ENCODE measurements at regions not wholly inside any gene's neighbourhood (a gene's known extent, or its start where the extent isn't known, plus 50 kb on each side); places are given as distances from the start of the nearest gene placed in this dataset.

DNA sequence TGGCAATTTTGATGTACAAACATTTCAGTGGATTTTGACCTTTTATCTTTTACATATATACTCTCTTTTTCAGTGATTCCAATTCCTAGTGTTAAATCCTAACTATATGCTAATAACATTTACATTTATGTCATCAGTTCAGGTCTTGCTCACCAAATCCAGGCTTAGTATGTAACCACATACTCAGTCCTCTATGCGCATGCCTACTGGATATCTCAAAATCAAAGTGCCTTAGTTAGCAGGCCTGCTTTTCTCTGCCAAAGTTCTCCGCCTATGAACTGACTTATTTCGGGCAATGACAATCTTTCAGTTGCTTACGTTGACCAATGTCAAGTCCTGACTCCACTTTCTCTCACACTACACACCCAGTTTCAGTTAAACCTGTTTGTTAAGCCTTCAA, 478.5 kb upstream of the SLITRK1 start:
- intact Hi-C loops (cut with micrococcal nuclease; ENCODE audit: unreplicated experiment) = no loop called here
- POLR2A ChIA-PET = no interaction called here
- CTCF ChIA-PET = no interaction called here
- Histone ChIP-seq H3K36me3 (ENCODE audit: control insufficient read depth, insufficient read depth, low read length) (no peaks in the 10 kb centered on the region), H3K9me3 (no peaks in the 10 kb centered on the region), H3K4me3 (ENCODE audit: low read depth, low read length) (no peak overlapping the region), H3K4me1 (no peaks in the 10 kb centered on the region), H3K27me3 (replicated peaks; ENCODE audit: control insufficient read depth, insufficient read depth, low read length) (no peaks in the 10 kb centered on the region)
- no TSS peak for BruUV-seq (replicated peaks)
- H3K27me3 Mint-ChIP-seq (ENCODE audit: insufficient read depth, unreplicated experiment) = no peaks in the 10 kb centered on the region
- DNase-seq = no peak
- no peak overlapping the region for H3K4me3 Mint-ChIP-seq (ENCODE audit: unreplicated experiment)
- H3K4me1 Mint-ChIP-seq (ENCODE audit: low read depth, unreplicated experiment) = no peaks in the 10 kb centered on the region
- no peaks in the 10 kb centered on the region for H3K9me3 Mint-ChIP-seq (ENCODE audit: unreplicated experiment)
- H3K36me3 Mint-ChIP-seq (ENCODE audit: insufficient read depth, unreplicated experiment) = no peaks in the 10 kb centered on the region
- TF ChIP-seq, protein P1, sequence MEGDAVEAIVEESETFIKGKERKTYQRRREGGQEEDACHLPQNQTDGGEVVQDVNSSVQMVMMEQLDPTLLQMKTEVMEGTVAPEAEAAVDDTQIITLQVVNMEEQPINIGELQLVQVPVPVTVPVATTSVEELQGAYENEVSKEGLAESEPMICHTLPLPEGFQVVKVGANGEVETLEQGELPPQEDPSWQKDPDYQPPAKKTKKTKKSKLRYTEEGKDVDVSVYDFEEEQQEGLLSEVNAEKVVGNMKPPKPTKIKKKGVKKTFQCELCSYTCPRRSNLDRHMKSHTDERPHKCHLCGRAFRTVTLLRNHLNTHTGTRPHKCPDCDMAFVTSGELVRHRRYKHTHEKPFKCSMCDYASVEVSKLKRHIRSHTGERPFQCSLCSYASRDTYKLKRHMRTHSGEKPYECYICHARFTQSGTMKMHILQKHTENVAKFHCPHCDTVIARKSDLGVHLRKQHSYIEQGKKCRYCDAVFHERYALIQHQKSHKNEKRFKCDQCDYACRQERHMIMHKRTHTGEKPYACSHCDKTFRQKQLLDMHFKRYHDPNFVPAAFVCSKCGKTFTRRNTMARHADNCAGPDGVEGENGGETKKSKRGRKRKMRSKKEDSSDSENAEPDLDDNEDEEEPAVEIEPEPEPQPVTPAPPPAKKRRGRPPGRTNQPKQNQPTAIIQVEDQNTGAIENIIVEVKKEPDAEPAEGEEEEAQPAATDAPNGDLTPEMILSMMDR (IDR thresholded peaks at IDR 0.05; ENCODE audit: insufficient read depth in 1 of 2, low read depth in 1 of 2, low read length in 1 of 2, severe bottlenecking in 1 of 2, unreplicated experiment in 1 of 2) = no peak
- no peak overlapping the region for H3K27ac Mint-ChIP-seq (ENCODE audit: unreplicated experiment)

DNA sequence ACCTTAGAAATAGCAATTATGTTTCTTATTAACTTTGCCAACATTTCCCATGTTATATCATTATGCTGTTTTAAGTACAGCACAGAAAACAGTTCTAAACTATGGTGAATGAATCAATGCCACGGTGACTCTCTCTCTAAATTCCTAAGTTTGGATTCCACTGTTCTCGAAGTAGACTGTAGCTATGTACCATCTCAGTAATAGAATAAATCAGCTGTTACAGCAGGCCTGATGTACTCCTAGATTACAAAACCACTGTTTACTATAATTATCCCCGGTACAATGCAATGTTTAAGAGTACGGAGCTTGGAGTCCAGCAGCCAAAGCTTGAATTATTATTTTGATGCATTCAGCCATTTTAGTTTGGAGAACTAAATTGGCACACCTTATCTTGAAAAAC, 476.3 kb upstream of the SLITRK1 start:
- Mint-ChIP-seq H3K36me3 (ENCODE audit: insufficient read depth, unreplicated experiment) (no peaks in the 10 kb centered on the region), H3K27me3 (ENCODE audit: insufficient read depth, unreplicated experiment) (no peaks in the 10 kb centered on the region), H3K27ac (ENCODE audit: unreplicated experiment) (no peak overlapping the region), H3K4me1 (ENCODE audit: low read depth, unreplicated experiment) (no peaks in the 10 kb centered on the region), H3K9me3 (ENCODE audit: unreplicated experiment) (no peaks in the 10 kb centered on the region), H3K4me3 (ENCODE audit: unreplicated experiment) (no peak overlapping the region)
- no peaks in the 10 kb centered on the region for H3K27me3 ChIP-seq (replicated peaks; ENCODE audit: control insufficient read depth, insufficient read depth, low read length)
- no peaks in the 10 kb centered on the region for H3K36me3 ChIP-seq (ENCODE audit: control insufficient read depth, insufficient read depth, low read length)
- H3K4me1 ChIP-seq = no peaks in the 10 kb centered on the region
- no TSS peak for BruUV-seq (replicated peaks)
- DNase-seq = no peak
- ChIA-PET CTCF (no interaction called here), POLR2A (no interaction called here)
- intact Hi-C loops (cut with micrococcal nuclease; ENCODE audit: unreplicated experiment) = no loop called here
- no peak overlapping the region for H3K4me3 ChIP-seq (ENCODE audit: low read depth, low read length)
- no peaks in the 10 kb centered on the region for H3K9me3 ChIP-seq
- TF ChIP-seq, protein P1 (IDR thresholded peaks at IDR 0.05; ENCODE audit: insufficient read depth in 1 of 2, low read depth in 1 of 2, low read length in 1 of 2, severe bottlenecking in 1 of 2, unreplicated experiment in 1 of 2) = no peak

DNA sequence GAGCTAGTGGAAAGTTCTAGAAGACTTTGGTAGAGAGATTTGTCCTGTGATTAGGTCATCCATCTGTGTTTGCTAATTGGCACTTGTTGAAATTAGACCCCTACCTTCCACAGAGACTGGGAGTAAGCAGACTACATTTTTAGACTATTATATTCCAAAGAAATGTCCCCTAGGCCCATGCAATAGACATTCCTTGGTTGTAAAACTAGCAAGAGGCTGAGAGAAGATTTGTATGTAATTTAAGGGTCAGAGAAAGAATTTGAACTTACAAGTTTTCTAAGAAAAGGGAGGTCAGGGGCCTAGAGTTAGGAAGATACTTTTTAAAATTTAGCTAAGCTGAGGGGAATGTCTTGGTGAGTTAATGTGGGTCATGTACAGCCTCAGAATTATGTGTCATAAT, 470.7 kb upstream of the SLITRK1 start:
- H3K4me3 ChIP-seq (ENCODE audit: low read depth, low read length) = no peak overlapping the region
- Mint-ChIP-seq H3K27me3 (ENCODE audit: insufficient read depth, unreplicated experiment) (no peaks in the 10 kb centered on the region), H3K27ac (ENCODE audit: unreplicated experiment) (no peak overlapping the region), H3K4me3 (ENCODE audit: unreplicated experiment) (no peak overlapping the region), H3K36me3 (ENCODE audit: insufficient read depth, unreplicated experiment) (peaks cover 6% of the 10 kb centered on the region), H3K4me1 (ENCODE audit: low read depth, unreplicated experiment) (no peaks in the 10 kb centered on the region), H3K9me3 (ENCODE audit: unreplicated experiment) (no peaks in the 10 kb centered on the region)
- intact Hi-C loops (cut with micrococcal nuclease; ENCODE audit: unreplicated experiment) = no loop called here
- CTCF ChIA-PET = no interaction called here
- POLR2A ChIA-PET = no interaction called here
- H3K4me1 ChIP-seq = no peaks in the 10 kb centered on the region
- H3K27me3 ChIP-seq (replicated peaks; ENCODE audit: control insufficient read depth, insufficient read depth, low read length) = no peaks in the 10 kb centered on the region
- no peaks in the 10 kb centered on the region for H3K9me3 ChIP-seq
- TF ChIP-seq, protein P1 (IDR thresholded peaks at IDR 0.05; ENCODE audit: insufficient read depth in 1 of 2, low read depth in 1 of 2, low read length in 1 of 2, severe bottlenecking in 1 of 2, unreplicated experiment in 1 of 2) = no peak
- H3K36me3 ChIP-seq (ENCODE audit: control insufficient read depth, insufficient read depth, low read length) = no peaks in the 10 kb centered on the region
- no TSS peak for BruUV-seq (replicated peaks)
- no peak for DNase-seq

Measured in Caco-2 (cell line).